ENCODE measurements at regions not wholly inside any gene's neighbourhood (a gene's known extent, or its start where the extent isn't known, plus 50 kb on each side); places are given as distances from the start of the nearest gene placed in this dataset.

DNA sequence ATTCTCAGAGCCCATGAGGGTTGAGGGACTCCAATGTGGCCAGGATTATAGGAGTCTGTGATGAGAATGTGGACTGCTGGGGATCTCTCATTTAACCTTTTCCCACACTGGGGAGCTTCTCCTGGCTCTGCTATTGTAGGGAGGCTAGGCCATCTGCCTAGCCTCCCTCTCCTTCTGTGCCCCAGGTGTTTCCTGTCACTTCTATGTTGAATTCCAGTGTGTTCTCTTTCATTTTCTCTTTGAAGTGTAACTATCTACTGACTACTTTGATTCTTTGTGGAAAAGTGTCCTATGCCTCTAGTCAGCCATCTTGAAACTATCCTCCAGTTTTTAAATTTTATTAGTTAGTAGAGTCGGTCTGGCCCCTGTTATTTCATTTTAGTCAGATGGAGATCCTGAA, 53.4 kb upstream of the ABCD2 start (continued):
- TF ChIP-seq, protein P1, sequence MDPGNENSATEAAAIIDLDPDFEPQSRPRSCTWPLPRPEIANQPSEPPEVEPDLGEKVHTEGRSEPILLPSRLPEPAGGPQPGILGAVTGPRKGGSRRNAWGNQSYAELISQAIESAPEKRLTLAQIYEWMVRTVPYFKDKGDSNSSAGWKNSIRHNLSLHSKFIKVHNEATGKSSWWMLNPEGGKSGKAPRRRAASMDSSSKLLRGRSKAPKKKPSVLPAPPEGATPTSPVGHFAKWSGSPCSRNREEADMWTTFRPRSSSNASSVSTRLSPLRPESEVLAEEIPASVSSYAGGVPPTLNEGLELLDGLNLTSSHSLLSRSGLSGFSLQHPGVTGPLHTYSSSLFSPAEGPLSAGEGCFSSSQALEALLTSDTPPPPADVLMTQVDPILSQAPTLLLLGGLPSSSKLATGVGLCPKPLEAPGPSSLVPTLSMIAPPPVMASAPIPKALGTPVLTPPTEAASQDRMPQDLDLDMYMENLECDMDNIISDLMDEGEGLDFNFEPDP (CRISPR knock-in tag; IDR thresholded peaks at IDR 0.05), result no peak

DNA sequence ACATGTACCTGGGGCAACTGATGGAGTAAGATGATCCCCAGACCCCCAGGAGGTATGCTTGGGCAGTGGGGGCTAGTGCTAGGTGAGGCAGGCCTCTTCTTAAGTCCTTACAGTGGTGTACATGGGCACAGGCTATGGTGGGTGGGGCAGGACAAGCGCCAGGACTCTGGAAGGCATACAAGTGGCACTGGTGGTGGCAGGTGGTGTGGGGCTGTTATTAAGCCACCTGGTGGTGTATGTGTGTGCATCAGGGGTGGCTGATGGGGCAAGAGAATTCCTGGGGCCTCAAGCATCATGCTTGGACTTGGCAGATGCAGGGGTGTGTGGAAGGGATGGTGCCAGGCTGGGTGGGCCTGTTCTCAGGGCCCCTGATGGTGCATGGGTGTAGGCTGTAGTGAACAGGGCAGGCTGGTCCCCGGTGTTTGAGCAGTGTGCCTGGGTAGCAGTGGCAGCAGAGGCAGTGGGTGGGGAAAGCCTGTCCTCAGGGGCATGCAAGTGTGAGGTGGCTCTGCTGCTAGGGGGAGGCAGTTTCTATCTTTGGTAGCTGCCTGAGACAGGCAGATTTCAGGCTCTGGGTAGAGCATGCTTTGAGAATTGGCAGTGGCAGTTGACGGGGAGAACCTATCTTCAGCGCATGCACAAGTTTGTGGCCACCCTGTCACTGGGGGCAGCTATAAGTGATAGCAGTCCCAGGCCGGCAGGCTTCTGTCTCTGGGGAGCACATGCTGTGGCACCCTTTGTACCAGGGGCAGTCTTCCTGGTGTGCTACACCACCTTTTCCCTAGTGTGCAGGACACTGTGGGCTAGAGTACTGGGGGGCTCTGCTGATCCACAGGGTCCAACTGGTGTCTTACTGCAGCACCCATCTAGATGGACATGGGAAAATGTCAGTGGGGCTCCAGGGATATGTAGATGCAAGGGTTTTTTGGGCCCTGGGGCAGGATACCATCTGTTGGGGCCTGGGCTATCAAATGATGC, 52.6 kb upstream of the ABCD2 start:
- CTCF ChIA-PET (ENCODE audit: low intra/inter-chr PET ratio), result no interaction called here
- 43% methylated on average over 5 of the region's 5 CpGs for WGBS (ENCODE audit: insufficient coverage, low coverage, missing lambda C conversion rate)
- no peak for TF ChIP-seq MGA (IDR thresholded peaks at IDR 0.05)
- TF ChIP-seq ASH1L (IDR thresholded peaks at IDR 0.05; ENCODE audit: borderline replicate concordance, low read depth, partially characterized antibody), result no peak
- TF ChIP-seq ZC3H11A (IDR thresholded peaks at IDR 0.05; ENCODE audit: low read depth, low read length), result no peak
- TF ChIP-seq COPS2 (conservative IDR thresholded peaks at IDR 0.05), result no peak
- TF ChIP-seq ELF4 (CRISPR knock-in tag; IDR thresholded peaks at IDR 0.05), result no peak

More for the DNA sequence above, 52.6 kb upstream of the ABCD2 start:
- H3K9me3 ChIP-seq (replicated peaks; ENCODE audit: control insufficient read depth, insufficient read depth, low read depth, low read length), result no peaks in the 10 kb centered on the region
- H3K4me3 ChIP-seq, result no peak overlapping the region
- no peaks in the 10 kb centered on the region for H3K79me2 ChIP-seq (ENCODE audit: control insufficient read depth, insufficient read depth, low read length)
- no peaks in the 10 kb centered on the region for H3K4me1 ChIP-seq (replicated peaks in 1 of 2; ENCODE audit: control insufficient read depth in 2 of 2, insufficient read depth in 2 of 2, low read length in 2 of 2)
- H2AFZ ChIP-seq (ENCODE audit: low read depth, low read length), result no peak overlapping the region
- no TSS peak for BruUV-seq (replicated peaks)
- H3K27ac ChIP-seq (ENCODE audit: extremely low read depth, low read depth, low read length), result no peak overlapping the region
- ATAC-seq (no peak), DNase-seq (ENCODE audit: extremely low read depth in 1 of 4, low spot score in 3 of 4) (no peak), FAIRE-seq (no peak)
- no peak overlapping the region for H3K9ac ChIP-seq (ENCODE audit: insufficient read depth in 1 of 2, low read depth in 2 of 2, low read length in 2 of 2)
- intact Hi-C loops (cut with micrococcal nuclease) (no loop called here), in situ Hi-C loops (cut with MboI) (no loop called here)
- no peaks in the 10 kb centered on the region for H3K9me1 ChIP-seq (ENCODE audit: control insufficient read depth, insufficient read depth, low read length)
- no peaks in the 10 kb centered on the region for H3K27me3 ChIP-seq (ENCODE audit: control insufficient read depth in 2 of 2, insufficient read depth in 2 of 2, low read length in 2 of 2)
- POLR2A ChIA-PET, result no interaction called here
- no peaks in the 10 kb centered on the region for H4K20me1 ChIP-seq (replicated peaks; ENCODE audit: control insufficient read depth, insufficient read depth, low read length)
- no peak overlapping the region for H3K4me2 ChIP-seq (ENCODE audit: insufficient read depth, low read length)
- no peaks in the 10 kb centered on the region for H3K36me3 ChIP-seq (ENCODE audit: control insufficient read depth, insufficient read depth, low read length)

Measured in K562 (cell line).